ENCODE measurements at regions not wholly inside any gene's neighbourhood (a gene's known extent, or its start where the extent isn't known, plus 50 kb on each side); places are given as distances from the start of the nearest gene placed in this dataset.

DNA sequence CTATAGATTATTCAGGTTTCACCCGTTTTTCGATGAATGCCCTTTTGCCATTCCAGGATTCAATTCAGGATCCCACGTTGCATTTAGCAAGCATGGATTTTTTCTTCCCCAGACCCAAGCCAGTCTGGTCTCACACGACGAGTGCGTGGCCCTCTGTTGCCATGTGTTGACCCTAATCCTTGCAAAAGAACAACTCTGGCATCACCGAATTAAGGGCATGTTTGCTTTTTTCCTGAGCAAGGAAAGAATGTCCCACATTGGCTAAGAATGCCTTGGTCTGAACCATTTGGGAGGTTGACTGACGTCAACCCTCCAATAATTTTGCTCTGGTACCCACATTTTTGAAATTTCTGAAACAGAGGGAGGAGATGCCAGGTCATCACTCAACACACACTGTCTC is 153.0 kb upstream of the WNT4 start (continued):
- TF ChIP-seq, protein P1, sequence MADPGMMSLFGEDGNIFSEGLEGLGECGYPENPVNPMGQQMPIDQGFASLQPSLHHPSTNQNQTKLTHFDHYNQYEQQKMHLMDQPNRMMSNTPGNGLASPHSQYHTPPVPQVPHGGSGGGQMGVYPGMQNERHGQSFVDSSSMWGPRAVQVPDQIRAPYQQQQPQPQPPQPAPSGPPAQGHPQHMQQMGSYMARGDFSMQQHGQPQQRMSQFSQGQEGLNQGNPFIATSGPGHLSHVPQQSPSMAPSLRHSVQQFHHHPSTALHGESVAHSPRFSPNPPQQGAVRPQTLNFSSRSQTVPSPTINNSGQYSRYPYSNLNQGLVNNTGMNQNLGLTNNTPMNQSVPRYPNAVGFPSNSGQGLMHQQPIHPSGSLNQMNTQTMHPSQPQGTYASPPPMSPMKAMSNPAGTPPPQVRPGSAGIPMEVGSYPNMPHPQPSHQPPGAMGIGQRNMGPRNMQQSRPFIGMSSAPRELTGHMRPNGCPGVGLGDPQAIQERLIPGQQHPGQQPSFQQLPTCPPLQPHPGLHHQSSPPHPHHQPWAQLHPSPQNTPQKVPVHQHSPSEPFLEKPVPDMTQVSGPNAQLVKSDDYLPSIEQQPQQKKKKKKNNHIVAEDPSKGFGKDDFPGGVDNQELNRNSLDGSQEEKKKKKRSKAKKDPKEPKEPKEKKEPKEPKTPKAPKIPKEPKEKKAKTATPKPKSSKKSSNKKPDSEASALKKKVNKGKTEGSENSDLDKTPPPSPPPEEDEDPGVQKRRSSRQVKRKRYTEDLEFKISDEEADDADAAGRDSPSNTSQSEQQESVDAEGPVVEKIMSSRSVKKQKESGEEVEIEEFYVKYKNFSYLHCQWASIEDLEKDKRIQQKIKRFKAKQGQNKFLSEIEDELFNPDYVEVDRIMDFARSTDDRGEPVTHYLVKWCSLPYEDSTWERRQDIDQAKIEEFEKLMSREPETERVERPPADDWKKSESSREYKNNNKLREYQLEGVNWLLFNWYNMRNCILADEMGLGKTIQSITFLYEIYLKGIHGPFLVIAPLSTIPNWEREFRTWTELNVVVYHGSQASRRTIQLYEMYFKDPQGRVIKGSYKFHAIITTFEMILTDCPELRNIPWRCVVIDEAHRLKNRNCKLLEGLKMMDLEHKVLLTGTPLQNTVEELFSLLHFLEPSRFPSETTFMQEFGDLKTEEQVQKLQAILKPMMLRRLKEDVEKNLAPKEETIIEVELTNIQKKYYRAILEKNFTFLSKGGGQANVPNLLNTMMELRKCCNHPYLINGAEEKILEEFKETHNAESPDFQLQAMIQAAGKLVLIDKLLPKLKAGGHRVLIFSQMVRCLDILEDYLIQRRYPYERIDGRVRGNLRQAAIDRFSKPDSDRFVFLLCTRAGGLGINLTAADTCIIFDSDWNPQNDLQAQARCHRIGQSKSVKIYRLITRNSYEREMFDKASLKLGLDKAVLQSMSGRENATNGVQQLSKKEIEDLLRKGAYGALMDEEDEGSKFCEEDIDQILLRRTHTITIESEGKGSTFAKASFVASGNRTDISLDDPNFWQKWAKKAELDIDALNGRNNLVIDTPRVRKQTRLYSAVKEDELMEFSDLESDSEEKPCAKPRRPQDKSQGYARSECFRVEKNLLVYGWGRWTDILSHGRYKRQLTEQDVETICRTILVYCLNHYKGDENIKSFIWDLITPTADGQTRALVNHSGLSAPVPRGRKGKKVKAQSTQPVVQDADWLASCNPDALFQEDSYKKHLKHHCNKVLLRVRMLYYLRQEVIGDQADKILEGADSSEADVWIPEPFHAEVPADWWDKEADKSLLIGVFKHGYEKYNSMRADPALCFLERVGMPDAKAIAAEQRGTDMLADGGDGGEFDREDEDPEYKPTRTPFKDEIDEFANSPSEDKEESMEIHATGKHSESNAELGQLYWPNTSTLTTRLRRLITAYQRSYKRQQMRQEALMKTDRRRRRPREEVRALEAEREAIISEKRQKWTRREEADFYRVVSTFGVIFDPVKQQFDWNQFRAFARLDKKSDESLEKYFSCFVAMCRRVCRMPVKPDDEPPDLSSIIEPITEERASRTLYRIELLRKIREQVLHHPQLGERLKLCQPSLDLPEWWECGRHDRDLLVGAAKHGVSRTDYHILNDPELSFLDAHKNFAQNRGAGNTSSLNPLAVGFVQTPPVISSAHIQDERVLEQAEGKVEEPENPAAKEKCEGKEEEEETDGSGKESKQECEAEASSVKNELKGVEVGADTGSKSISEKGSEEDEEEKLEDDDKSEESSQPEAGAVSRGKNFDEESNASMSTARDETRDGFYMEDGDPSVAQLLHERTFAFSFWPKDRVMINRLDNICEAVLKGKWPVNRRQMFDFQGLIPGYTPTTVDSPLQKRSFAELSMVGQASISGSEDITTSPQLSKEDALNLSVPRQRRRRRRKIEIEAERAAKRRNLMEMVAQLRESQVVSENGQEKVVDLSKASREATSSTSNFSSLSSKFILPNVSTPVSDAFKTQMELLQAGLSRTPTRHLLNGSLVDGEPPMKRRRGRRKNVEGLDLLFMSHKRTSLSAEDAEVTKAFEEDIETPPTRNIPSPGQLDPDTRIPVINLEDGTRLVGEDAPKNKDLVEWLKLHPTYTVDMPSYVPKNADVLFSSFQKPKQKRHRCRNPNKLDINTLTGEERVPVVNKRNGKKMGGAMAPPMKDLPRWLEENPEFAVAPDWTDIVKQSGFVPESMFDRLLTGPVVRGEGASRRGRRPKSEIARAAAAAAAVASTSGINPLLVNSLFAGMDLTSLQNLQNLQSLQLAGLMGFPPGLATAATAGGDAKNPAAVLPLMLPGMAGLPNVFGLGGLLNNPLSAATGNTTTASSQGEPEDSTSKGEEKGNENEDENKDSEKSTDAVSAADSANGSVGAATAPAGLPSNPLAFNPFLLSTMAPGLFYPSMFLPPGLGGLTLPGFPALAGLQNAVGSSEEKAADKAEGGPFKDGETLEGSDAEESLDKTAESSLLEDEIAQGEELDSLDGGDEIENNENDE (IDR thresholded peaks at IDR 0.05; ENCODE audit: insufficient replicate concordance, low read length) = no peak
- TF ChIP-seq CBX8 (IDR thresholded peaks at IDR 0.05; ENCODE audit: borderline replicate concordance, low read depth, low read length) (no peak), RFX5 (IDR thresholded peaks at IDR 0.05; ENCODE audit: borderline replicate concordance, low read depth, low read length) (no peak), YY1 (IDR thresholded peaks at IDR 0.05; ENCODE audit: low read depth, low read length) (no peak), ATF2 (IDR thresholded peaks at IDR 0.05; ENCODE audit: low read length) (no peak), ASH2L (IDR thresholded peaks at IDR 0.05; ENCODE audit: low read length) (no peak), SUZ12 (IDR thresholded peaks at IDR 0.05; ENCODE audit: low read length) (no peak), CTCF (IDR thresholded peaks at IDR 0.05; ENCODE audit: control extremely low read depth in 1 of 3, insufficient read depth in 1 of 3, low read depth in 1 of 3, low read length in 3 of 3) (no peak)

All from H1 (cell line).